IMR-90 (cell line): ENCODE measurements at regions not wholly inside any gene's neighbourhood (a gene's known extent, or its start where the extent isn't known, plus 50 kb on each side); places are given as distances from the start of the nearest gene placed in this dataset.

Source experiments
- ATAC-seq: fragments of 200-7000 bp; cut with Tn5 transposase; 2 replicates; pipeline ENCODE4 v1.9.1; 2020; ENCODE audit warnings: low read depth, mild to moderate bottlenecking, moderate library complexity
- BruUV-seq: library from RNA; stranded (reverse); fragments of 400-500 nt; replicated peaks from 2 replicates; lab custom pipeline; 2021; lab: Mats Ljungman, UMichigan
- CTCF ChIA-PET: fragments of 300-600 bp; formaldehyde crosslinking; extraction: SDS; loops from one replicate; lab custom pipeline; 2021; ENCODE audit warnings: antibody characterized with exemption; lab: Yijun Ruan, JAX
- POLR2A ChIA-PET: fragments of 300-600 bp; sonication (Branson Sonifier 250); formaldehyde crosslinking; loops from one replicate; lab custom pipeline; 2022; ENCODE audit warnings: antibody characterized with exemption; ENCODE audit not compliant: unreplicated experiment; lab: Charles Lee
- DNase-seq: peaks from one replicate; pipeline ENCODE4 v3.0.0; 2013
- H2AFZ ChIP-seq: replicated peaks from 2 replicates; pipeline ENCODE3; 2013; ENCODE audit warnings: low read length, mild to moderate bottlenecking; ENCODE audit not compliant: poor library complexity
- H2AK5ac ChIP-seq: 2 replicates; pipeline ENCODE4 v1.6.1; 2013; ENCODE audit warnings: low read depth, low read length, inconsistent platforms
- H2AK9ac ChIP-seq: replicated peaks from 2 replicates; pipeline ENCODE3; 2013; ENCODE audit warnings: mild to moderate bottlenecking, low read depth, low read length, moderate library complexity; ENCODE audit not compliant: poor library complexity
- H2BK120ac ChIP-seq: 2 replicates; pipeline ENCODE4 v1.6.1; 2013; ENCODE audit warnings: low read depth, low read length, inconsistent platforms
- H2BK15ac ChIP-seq: 3 replicates; pipeline ENCODE4 v1.6.1; 2013; ENCODE audit warnings: low read depth, low read length, inconsistent platforms
- H2BK20ac ChIP-seq: 2 replicates; pipeline ENCODE4 v1.6.1; 2013; ENCODE audit warnings: low read depth, mild to moderate bottlenecking, inconsistent platforms, low read length, moderate library complexity
- H2BK5ac ChIP-seq: 2 replicates; pipeline ENCODE4 v1.6.1; 2013; ENCODE audit warnings: mild to moderate bottlenecking, low read depth, low read length, inconsistent platforms; ENCODE audit not compliant: poor library complexity, severe bottlenecking
- H3K14ac ChIP-seq: replicated peaks from 2 replicates; pipeline ENCODE4 v1.6.1; 2013; ENCODE audit warnings: low read depth, low read length, inconsistent platforms
- H3K18ac ChIP-seq: 2 replicates; pipeline ENCODE4 v1.6.1; 2013; ENCODE audit warnings: low read depth, low read length, control low read depth
- H3K23ac ChIP-seq: 2 replicates; pipeline ENCODE4 v1.6.1; 2013; ENCODE audit warnings: low read depth, low read length, inconsistent platforms
- H3K27ac ChIP-seq: 2 replicates; pipeline ENCODE4 v1.5.1; 2013; ENCODE audit warnings: mild to moderate bottlenecking, control low read depth, low read length; ENCODE audit not compliant: insufficient read depth
- H3K27me3 ChIP-seq: 2 replicates; pipeline ENCODE4 v1.6.1; 2013; ENCODE audit warnings: low read length; ENCODE audit not compliant: control insufficient read depth, insufficient read depth
- H3K36me3 ChIP-seq: 2 replicates; pipeline ENCODE4 v1.6.1; 2013; ENCODE audit warnings: low read length, mixed read lengths; ENCODE audit not compliant: control insufficient read depth, insufficient read depth
- H3K4ac ChIP-seq: 2 replicates; pipeline ENCODE4 v1.6.1; 2013; ENCODE audit warnings: low read depth, low read length, inconsistent platforms
- H3K4me1 ChIP-seq: 2 replicates; pipeline ENCODE4 v1.6.1; 2013; ENCODE audit warnings: low read length, mixed read lengths; ENCODE audit not compliant: control insufficient read depth, insufficient read depth
- H3K4me2 ChIP-seq: 2 replicates; pipeline ENCODE4 v1.6.1; 2013; ENCODE audit warnings: low read depth, mild to moderate bottlenecking, control low read depth, low read length, moderate library complexity
- H3K4me3 ChIP-seq: 2 replicates; pipeline ENCODE4 v1.5.1; 2013; ENCODE audit warnings: low read depth, mild to moderate bottlenecking, control low read depth, low read length, moderate library complexity; ENCODE audit not compliant: insufficient read depth
- H3K56ac ChIP-seq: 2 replicates; pipeline ENCODE4 v1.6.1; 2013; ENCODE audit warnings: low read length, inconsistent platforms; ENCODE audit not compliant: insufficient read depth; ENCODE audit errors: extremely low read depth
- H3K79me1 ChIP-seq, 2 experiments: 2 replicates each; pipeline ENCODE4 v1.6.1; 2013; ENCODE audit warnings: low read length in 2 of 2, inconsistent platforms in 1 of 2, low read depth in 1 of 2
- H3K9ac ChIP-seq: 2 replicates; pipeline ENCODE4 v1.6.1; 2013; ENCODE audit warnings: low read depth, low read length, control low read depth
- H3K9me1 ChIP-seq: 2 replicates; pipeline ENCODE4 v1.6.1; 2013; ENCODE audit warnings: low read length, inconsistent platforms; ENCODE audit not compliant: insufficient read depth
- H3K9me3 ChIP-seq: 2 replicates; pipeline ENCODE4 v1.6.1; 2013; ENCODE audit warnings: low read length; ENCODE audit not compliant: control insufficient read depth, insufficient read depth
- H4K20me1 ChIP-seq: 2 replicates; pipeline ENCODE4 v1.6.1; 2013; ENCODE audit warnings: low read length, inconsistent platforms; ENCODE audit not compliant: insufficient read depth
- H4K5ac ChIP-seq: 2 replicates; pipeline ENCODE4 v1.6.1; 2013; ENCODE audit warnings: mild to moderate bottlenecking, low read depth, low read length, control low read depth
- H4K8ac ChIP-seq, 2 experiments: 2 replicates each; pipeline ENCODE4 v1.6.1; 2013; ENCODE audit warnings: low read depth in 2 of 2, low read length in 2 of 2, control low read depth in 1 of 2, inconsistent platforms in 1 of 2
- H4K91ac ChIP-seq: 2 replicates; pipeline ENCODE4 v1.6.1; 2013; ENCODE audit warnings: low read depth, low read length, inconsistent platforms; ENCODE audit not compliant: insufficient read depth
- BHLHE40 ChIP-seq: fragments of 150-350 bp; IDR thresholded peaks from 2 replicates; pipeline ENCODE4 v1.6.1; 2016; ENCODE audit warnings: mild to moderate bottlenecking, low read depth, low read length
- CEBPB ChIP-seq: IDR thresholded peaks from 2 replicates; pipeline ENCODE4 v1.6.1; 2012; ENCODE audit warnings: low read depth, low read length, improper control_type of control experiment
- CHD1 ChIP-seq: IDR thresholded peaks from 2 replicates; pipeline ENCODE4 v1.6.1; 2012; ENCODE audit warnings: low read depth, low read length, improper control_type of control experiment
- FOS ChIP-seq: fragments of 150-350 bp; IDR thresholded peaks from 2 replicates; pipeline ENCODE4 v1.6.1; 2016; ENCODE audit warnings: low read depth, low read length
- MAFK ChIP-seq: IDR thresholded peaks from 2 replicates; pipeline ENCODE4 v1.6.1; 2012; ENCODE audit warnings: low read depth, low read length, improper control_type of control experiment
- MAZ ChIP-seq: IDR thresholded peaks from 2 replicates; pipeline ENCODE4 v1.6.1; 2012; ENCODE audit warnings: low read depth, mild to moderate bottlenecking, low read length, improper control_type of control experiment, moderate library complexity, borderline replicate concordance
- POLR2A ChIP-seq: IDR thresholded peaks from 2 replicates; pipeline ENCODE4 v1.6.1; 2012; ENCODE audit warnings: mild to moderate bottlenecking, low read depth, low read length
- RAD21 ChIP-seq: IDR thresholded peaks from 2 replicates; pipeline ENCODE4 v1.6.1; 2012; ENCODE audit warnings: low read length, improper control_type of control experiment
- RCOR1 ChIP-seq: IDR thresholded peaks from 2 replicates; pipeline ENCODE4 v1.6.1; 2012; ENCODE audit warnings: mild to moderate bottlenecking, low read length, improper control_type of control experiment; ENCODE audit not compliant: insufficient replicate concordance
- SMC3 ChIP-seq: fragments of 150-350 bp; IDR thresholded peaks from 2 replicates; pipeline ENCODE4 v1.6.1; 2016; ENCODE audit warnings: low read depth, mild to moderate bottlenecking, antibody characterized with exemption, low read length, moderate library complexity
- WGBS, 2 experiments: methylation state at CpG; one replicate each; pipeline versions ENCODE4 v1.1.5 to v1.1.7; 2013; ENCODE audit warnings: missing lambda C conversion rate in 2 of 2; ENCODE audit not compliant: insufficient read length in 1 of 2; ENCODE audit errors: extremely low coverage in 2 of 2; 5-methylcytosine and 5-hydroxymethylcytosine counted together
- dilution Hi-C: fragments of 300-500 bp; cut with HindIII; formaldehyde crosslinking; loops from one replicate; pipeline ENCODE4 v1.14.3; 2018; ENCODE audit warnings: low sequenced_read_pairs; ENCODE audit not compliant: unreplicated experiment
- in situ Hi-C: fragments of 300-500 bp; cut with MboI; formaldehyde crosslinking; loops from 3 replicates; pipeline ENCODE4 v1.14.3; 2019; ENCODE audit warnings: low sequenced_read_pairs, inconsistent platforms, mixed read lengths
- intact Hi-C: fragments of 100-400 bp; cut with micrococcal nuclease; formaldehyde crosslinking; loops from 2 replicates; pipeline ENCODE4 v1.10.0; 2022
- TF ChIP-seq, protein P1 (sequence below): conservative IDR thresholded peaks from 2 replicates; pipeline ENCODE4 v1.5.1; 2012; ENCODE audit warnings: mild to moderate bottlenecking, low read depth, low read length, improper control_type of control experiment
- TF ChIP-seq, protein P2 (sequence below): fragments of 150-350 bp; IDR thresholded peaks from 2 replicates; pipeline ENCODE4 v1.6.1; 2016; ENCODE audit warnings: low read depth, mild to moderate bottlenecking, low read length, moderate library complexity, borderline replicate concordance
- TF ChIP-seq, protein P3 (sequence below): fragments of 150-350 bp; IDR thresholded peaks from 2 replicates; pipeline ENCODE4 v1.6.1; 2017; ENCODE audit warnings: mild to moderate bottlenecking, antibody characterized with exemption, low read length, low read depth

GRCh38 chr11:37724315-37724714, 1126.3 kb upstream of the RAG2 start:
- Histone ChIP-seq H3K36me3 (no peaks in the 10 kb centered on the region), H2BK5ac (no peak overlapping the region), H2AK5ac (no peak overlapping the region), H3K27ac (no peak overlapping the region), H4K8ac (no peak overlapping the region), H2AK9ac (no peak overlapping the region), H2BK15ac (no peak overlapping the region), H3K79me1 (no peaks in the 10 kb centered on the region), H2AFZ (no peak overlapping the region), H4K91ac (no peak overlapping the region), H3K9me3 (no peaks in the 10 kb centered on the region), H3K4me3 (no peak overlapping the region), H3K18ac (no peak overlapping the region), H3K14ac (no peak overlapping the region), H3K4me2 (no peak overlapping the region), H3K9ac (no peak overlapping the region), H3K23ac (no peak overlapping the region), H3K9me1 (no peaks in the 10 kb centered on the region), H3K27me3 (no peaks in the 10 kb centered on the region), H4K20me1 (no peaks in the 10 kb centered on the region), H3K4me1 (no peaks in the 10 kb centered on the region), H2BK120ac (no peak overlapping the region), H4K5ac (no peak overlapping the region), H3K4ac (no peak overlapping the region), H2BK20ac (no peak overlapping the region), H3K56ac (no peak overlapping the region)
- no TSS peak for BruUV-seq
- ATAC-seq (no peak), DNase-seq (no peak)
- TF ChIP-seq, protein P1, sequence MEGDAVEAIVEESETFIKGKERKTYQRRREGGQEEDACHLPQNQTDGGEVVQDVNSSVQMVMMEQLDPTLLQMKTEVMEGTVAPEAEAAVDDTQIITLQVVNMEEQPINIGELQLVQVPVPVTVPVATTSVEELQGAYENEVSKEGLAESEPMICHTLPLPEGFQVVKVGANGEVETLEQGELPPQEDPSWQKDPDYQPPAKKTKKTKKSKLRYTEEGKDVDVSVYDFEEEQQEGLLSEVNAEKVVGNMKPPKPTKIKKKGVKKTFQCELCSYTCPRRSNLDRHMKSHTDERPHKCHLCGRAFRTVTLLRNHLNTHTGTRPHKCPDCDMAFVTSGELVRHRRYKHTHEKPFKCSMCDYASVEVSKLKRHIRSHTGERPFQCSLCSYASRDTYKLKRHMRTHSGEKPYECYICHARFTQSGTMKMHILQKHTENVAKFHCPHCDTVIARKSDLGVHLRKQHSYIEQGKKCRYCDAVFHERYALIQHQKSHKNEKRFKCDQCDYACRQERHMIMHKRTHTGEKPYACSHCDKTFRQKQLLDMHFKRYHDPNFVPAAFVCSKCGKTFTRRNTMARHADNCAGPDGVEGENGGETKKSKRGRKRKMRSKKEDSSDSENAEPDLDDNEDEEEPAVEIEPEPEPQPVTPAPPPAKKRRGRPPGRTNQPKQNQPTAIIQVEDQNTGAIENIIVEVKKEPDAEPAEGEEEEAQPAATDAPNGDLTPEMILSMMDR = no peak
- TF ChIP-seq, protein P2, sequence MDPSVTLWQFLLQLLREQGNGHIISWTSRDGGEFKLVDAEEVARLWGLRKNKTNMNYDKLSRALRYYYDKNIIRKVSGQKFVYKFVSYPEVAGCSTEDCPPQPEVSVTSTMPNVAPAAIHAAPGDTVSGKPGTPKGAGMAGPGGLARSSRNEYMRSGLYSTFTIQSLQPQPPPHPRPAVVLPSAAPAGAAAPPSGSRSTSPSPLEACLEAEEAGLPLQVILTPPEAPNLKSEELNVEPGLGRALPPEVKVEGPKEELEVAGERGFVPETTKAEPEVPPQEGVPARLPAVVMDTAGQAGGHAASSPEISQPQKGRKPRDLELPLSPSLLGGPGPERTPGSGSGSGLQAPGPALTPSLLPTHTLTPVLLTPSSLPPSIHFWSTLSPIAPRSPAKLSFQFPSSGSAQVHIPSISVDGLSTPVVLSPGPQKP = no peak
- TF ChIP-seq CEBPB = no peak
- no peak for TF ChIP-seq RAD21
- TF ChIP-seq, protein P3, sequence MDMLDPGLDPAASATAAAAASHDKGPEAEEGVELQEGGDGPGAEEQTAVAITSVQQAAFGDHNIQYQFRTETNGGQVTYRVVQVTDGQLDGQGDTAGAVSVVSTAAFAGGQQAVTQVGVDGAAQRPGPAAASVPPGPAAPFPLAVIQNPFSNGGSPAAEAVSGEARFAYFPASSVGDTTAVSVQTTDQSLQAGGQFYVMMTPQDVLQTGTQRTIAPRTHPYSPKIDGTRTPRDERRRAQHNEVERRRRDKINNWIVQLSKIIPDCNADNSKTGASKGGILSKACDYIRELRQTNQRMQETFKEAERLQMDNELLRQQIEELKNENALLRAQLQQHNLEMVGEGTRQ = no peak
- no peak for TF ChIP-seq SMC3
- no peak for TF ChIP-seq RCOR1
- TF ChIP-seq BHLHE40 = no peak
- no peak for TF ChIP-seq FOS
- TF ChIP-seq MAZ = no peak
- no peak for TF ChIP-seq MAFK
- TF ChIP-seq CHD1 = no peak
- no peak for TF ChIP-seq POLR2A
- in situ Hi-C loops (no loop called here), intact Hi-C loops (no loop called here), dilution Hi-C loops (no loop called here)
- POLR2A ChIA-PET = no interaction called here
- no CpG with 5 or more reads among the region's 4 CpGs for WGBS, 2 experiments
- CTCF ChIA-PET = no interaction called here
